ENCODE measurements at regions not wholly inside any gene's neighbourhood (a gene's known extent, or its start where the extent isn't known, plus 50 kb on each side); places are given as distances from the start of the nearest gene placed in this dataset.
"Not testable (repeated sequence)": the region's sequence is repeated elsewhere in the genome, so short reads cannot be mapped to it uniquely, and the experiment has no call there.

DNA sequence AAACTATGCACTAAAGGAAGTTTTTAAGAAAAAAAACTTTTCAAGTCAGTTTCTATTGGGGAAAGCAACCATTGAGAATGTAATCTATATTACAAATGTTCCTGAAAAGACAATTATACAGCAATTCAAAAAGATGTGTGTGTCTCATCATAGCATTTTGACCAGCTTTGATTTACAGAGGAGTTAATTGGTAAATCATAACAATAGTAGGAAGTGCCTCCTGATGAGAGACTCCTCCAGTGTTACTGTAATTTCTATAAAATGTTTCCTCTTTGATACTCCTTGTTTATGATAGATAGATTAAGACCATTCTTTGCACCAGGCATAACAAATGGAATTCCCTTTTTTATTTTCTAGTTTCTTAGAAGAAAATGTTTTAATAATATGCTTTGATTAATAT is 249.9 kb downstream of the CALCRL start:
- DNase-seq = no peak

DNA sequence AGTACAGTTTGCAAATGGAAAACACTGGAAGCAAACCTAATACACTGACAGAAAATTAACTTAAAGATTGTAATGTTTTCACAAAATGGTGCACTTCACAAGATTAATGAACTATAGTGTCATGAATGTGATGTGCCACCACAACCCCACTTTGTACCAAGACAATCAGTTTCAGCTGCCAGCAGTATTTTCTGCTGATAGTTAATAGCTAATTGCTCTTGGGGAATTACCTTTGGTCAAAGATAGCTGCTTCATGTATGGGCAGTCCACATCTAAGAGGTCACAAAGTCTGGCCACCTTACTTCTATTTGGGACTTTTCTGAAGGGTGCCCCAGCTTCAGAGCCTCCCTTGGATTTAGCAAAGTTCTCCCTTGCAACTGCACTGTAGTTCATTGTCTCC is 254.0 kb downstream of the CALCRL start:
- DNase-seq = no peak

DNA sequence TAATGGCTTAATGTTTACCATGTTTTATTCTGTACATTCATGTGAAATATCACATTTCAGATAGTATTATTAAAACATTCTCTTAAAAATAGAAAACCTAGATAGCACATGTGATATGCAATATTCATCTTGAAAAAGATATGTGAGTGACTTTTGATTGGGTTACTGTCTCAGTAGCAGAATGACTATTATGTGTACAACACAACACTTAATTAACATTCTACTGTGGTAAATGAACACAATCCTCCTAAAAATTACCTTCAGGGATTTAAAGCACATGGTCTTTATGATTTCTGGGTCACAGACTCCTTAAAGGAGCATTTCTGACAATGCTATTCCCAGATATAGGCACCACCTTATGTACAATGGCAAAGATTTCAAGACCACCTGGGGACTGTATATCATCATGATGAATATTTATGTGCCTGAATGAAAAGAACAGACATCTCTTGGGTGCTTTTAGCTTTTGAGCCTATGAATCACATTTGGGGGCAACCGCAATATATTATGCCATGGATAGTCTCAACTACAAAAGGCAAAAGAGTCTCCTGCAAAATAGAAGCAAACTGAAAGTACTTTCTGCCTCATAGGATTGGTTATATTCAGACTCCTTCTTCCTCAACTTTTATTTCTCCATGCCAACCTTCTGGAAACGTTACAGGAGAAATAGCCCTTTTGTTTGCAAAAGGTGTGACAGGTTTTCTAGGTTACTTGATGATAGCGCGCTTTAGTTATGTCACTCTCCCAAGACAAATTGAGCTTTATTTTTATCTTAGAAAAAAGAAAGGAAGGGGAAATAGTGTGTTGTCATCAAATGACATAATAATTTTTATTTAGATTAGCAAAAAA is 259.0 kb downstream of the CALCRL start:
- no peak for DNase-seq

DNA sequence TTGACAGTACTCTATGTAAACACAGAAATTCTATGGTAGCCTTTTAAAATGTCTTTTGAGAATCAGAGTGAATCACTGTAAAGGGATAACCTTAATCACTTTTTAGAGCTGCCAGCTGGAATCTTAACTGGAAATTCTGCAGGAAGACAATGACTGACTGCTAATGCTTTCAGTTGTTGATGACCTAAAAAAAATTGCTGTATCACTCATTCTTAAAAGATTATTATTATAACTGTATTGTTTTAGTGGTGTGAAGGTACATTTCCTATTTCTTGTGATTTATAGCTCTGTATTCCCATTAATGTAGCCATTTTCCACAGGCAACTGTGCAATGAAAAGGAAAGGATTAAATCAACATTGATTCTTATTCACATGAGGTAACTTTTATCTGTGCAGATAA is 260.5 kb downstream of the CALCRL start:
- DNase-seq = no peak

- no peak for DNase-seq
These were observed 267.5 kb downstream of the CALCRL start for GRCh38 chr2:187180529-187180928.

GRCh38 chr2:187178876-187179275 is 269.2 kb downstream of the CALCRL start:
- DNase-seq = not testable (repeated sequence)

DNA sequence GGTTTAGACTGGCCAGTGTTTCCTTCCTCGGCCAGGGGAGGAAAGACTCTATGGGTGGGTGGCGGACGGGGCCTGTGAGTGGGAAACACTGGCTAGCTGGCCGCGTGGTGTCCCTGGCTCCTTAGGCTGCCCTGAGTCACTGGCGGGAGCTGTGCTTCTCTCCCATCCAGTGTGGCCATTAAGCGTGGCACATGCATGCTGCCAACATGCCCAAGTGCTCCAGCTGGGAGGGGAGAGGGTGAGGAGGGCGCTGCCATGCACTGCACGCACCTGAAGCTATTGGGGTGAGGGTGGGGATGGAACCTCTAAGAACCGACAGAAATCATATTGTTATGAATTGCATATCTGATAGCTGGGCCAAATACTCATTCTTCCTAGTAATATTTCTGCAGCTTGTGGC is 270.8 kb downstream of the CALCRL start:
- DNase-seq = no peak

- no peak for DNase-seq
These were observed 273.5 kb downstream of the CALCRL start for GRCh38 chr2:187174582-187174981.

GRCh38 chr2:187171318-187171717 is 276.7 kb downstream of the CALCRL start:
- DNase-seq = no peak

DNA sequence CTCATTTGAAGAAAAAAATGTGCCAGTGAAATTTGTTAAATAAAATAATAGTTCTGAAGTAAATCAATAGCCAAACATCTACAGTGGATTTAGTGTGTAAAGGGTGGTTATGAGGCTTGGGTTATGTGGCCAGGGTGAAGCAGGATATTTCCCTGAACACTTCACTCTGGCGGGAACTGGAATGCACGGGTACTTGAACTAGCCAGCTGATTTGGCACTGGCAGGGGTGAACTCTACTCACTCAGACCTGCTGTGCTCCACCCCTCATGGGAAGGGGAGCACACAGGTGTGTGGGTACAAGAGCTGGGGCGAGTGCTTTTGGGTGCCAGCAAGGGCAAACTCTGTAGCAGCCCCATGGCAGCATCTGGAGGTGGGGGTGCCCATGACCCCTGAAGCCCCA is 278.2 kb downstream of the CALCRL start:
- DNase-seq = no peak

DNA sequence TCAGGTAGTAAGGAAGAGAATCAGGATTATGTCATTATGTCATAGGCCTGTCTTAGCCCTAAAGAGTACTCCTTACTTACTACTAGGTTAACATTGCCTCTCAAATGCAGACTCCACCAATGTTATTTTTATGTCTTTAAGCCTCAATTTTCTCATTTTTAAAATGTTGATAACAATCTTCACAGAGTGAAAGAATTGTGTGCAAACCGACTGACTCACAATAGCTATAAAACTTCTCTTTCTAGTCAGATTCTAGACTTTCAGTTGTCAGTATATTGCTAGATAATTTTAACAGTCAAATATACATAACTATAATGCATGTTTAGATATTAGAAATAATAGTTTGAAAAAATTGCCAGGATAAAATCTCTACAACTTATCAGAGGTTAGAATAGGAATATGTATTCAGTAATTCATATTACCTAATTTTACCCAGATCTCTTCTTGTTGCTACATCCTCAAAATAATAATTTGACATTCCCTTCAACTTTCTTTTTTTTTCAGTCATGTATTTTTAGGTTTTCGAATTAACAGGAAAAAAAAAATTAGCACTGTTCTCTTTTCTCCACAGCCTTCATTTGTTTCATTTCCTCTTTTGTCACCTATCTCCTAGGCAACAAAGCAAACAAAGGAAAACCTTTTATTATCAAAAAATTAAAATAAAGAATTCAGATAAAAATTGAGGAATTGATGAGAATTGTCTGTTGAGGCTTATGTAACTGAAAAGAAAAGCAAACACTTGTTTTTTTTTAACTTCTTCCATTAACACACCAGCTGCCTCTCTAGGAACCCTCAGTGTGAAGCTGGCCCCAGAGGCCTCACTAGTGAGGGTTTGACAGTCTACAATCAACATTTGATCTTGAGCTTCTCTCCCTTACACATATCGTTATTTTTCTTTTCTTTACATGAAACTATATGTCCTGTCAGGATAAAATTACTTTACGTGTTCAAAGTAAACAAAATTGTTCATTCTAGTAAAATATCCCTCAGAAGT is 279.0 kb downstream of the CALCRL start:
- peak; percentile 5 for DNase-seq

DNA sequence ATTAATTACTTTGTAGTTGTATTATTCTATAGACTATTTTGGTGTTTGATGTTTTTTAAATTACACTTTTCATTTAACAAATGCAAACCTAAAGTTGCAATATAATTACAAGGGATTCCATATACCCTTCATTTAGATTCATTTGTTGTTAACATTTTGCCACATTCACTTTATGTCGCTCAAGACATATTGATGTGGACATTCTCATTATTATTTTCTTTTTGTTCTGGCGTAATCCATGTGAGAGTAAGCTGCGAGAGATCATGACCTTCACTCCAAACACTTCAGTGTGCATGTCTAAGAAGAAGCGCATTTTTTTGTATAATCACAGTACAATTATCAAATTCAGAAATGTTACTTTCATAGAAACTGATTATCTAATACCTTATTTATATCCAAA is 280.6 kb downstream of the CALCRL start:
- no peak for DNase-seq

- DNase-seq = no peak
These were observed 282.0 kb downstream of the CALCRL start for GRCh38 chr2:187165936-187166610.

DNA sequence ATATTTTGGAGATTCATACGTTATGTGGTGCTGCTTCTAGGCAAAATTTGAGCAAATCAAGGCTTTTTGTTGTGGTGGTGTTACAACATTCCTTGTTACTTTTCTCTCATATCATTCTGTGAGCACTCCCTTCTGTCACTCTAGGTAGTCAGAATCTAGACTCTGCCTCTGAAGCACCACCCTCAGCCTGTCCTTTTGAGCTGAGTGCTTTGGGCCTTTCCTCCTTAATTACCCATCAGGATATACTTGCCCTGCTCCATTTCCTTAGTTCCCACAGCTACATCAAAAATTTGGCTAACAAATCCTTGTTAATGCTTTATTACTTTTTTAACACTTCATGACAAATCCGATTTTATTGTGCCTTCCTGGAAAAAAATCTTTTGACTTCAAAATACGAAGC is 289.6 kb downstream of the CALCRL start:
- no peak for DNase-seq

DNA sequence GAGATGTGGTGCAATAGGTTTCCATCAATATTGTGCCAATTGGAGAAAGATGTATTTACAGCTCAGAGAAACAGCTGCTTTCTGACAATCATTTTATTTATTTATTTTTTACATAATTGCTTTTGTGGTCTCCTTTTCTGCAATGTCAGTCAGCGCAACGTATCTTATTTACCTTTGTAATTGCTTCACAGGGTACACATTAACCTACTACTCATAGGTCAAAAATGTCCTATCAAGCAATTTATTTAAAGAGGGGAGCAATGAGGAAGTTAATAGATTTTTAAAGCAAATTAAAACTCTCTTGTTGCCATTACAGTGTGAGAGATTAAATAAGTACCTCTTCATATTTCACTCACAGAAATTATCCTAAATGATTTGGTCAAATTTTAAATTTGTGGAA is 291.0 kb downstream of the CALCRL start:
- DNase-seq = no peak

- DNase-seq = no peak
These were observed 292.6 kb downstream of the CALCRL start for GRCh38 chr2:187155476-187155875.

DNA sequence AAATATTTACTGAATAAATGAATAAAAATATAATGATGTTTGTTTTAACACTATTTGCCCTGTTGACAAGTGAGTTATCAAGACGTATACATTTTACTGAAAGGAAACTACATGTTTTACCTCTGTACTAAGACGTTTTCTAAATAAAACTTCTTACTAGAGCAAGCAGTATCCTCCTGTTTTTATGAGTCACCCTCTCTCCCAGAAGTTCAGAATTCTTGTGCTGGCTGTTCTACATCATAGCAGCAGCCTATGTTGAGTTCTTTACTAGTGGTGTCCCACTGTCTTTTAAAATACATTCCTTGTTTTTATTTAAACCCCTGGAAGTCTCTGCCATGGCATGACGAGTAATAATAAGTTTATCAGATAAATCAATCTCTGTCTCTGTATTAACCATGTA is 297.4 kb downstream of the CALCRL start:
- DNase-seq = no peak

DNA sequence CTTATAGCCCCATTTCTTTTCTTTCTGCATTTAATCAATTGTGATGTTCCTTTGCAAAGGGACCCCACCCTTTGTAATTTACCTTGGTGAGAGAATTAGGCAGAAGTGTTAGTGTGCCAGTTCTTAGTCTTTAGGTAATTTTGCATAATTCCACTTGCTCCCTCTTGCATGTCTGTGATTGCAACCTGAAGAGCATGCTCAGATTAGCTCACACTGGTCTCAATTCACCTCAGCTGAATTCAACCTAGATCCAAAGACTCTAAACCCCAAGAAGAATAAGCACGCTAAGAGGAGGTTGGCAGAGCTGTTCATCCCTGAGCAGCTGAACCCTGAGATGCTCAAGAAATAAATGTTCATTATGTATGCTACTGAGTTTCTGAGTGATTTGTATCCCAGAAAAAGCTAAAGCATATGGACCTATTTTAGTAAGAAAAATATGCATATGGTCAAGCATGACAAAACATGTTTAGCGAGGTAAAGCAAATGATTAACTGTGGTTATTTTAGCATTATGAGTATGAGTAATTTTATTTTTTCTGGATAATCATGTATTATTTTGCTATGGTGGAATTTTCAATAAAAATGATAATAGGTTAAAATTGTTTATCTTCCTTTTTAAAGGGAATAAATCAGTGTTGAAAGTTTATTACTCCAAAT is 299.2 kb upstream of the ZSWIM2 start:
- no peak for DNase-seq

- DNase-seq = no peak
These were observed 294.6 kb upstream of the ZSWIM2 start for GRCh38 chr2:187143537-187143936.

DNA sequence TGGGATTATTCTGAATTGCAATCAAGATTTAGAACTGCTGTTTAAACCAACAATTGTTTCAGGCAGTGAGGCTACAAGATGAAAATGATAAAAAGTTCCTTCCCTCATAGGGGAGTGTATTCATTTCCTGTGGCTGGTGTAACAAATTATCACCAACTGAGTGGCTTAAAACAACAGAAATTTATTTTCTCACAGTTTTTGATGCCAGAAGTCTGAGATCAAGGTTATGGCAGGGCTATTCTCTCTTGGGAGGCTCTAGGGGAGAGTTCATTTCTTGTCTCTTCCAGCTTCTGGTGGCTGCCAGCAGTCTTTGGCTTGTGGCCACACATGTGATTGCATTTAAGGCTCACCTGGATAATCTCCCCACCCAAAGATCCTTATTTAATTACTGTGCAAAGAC is 290.5 kb upstream of the ZSWIM2 start:
- no peak for DNase-seq

- DNase-seq = no peak
These were observed 289.3 kb upstream of the ZSWIM2 start for GRCh38 chr2:187138265-187138664.

GRCh38 chr2:187136646-187137045 is 287.7 kb upstream of the ZSWIM2 start:
- DNase-seq = no peak

- no peak for DNase-seq
These were observed 285.3 kb upstream of the ZSWIM2 start for GRCh38 chr2:187134306-187134705.

Measured in CD4-positive, alpha-beta T cell treated with Interleukin-17A for 1 hour (primary cell).